Kidney epithelial cell (primary cell): ENCODE measurements at regions not wholly inside any gene's neighbourhood (a gene's known extent, or its start where the extent isn't known, plus 50 kb on each side); places are given as distances from the start of the nearest gene placed in this dataset.

Experiments used
- DNase-seq: peaks from one replicate; pipeline ENCODE4 v3.0.0-alpha.2; 2010; ENCODE audit warnings: low read depth
- H3K27me3 ChIP-seq: 2 replicates; pipeline ENCODE4 v1.6.0; 2011; ENCODE audit warnings: low read length; ENCODE audit not compliant: control insufficient read depth, insufficient read depth
- H3K36me3 ChIP-seq: 2 replicates; pipeline ENCODE4 v1.5.1; 2011; ENCODE audit warnings: low read length; ENCODE audit not compliant: control insufficient read depth, insufficient read depth
- H3K4me3 ChIP-seq: 2 replicates; pipeline ENCODE4 v1.5.1; 2011; ENCODE audit warnings: low read depth, mild to moderate bottlenecking, control low read depth, low read length
- TF ChIP-seq, protein P1 (sequence below): IDR thresholded peaks from 2 replicates; pipeline ENCODE4 v1.5.1; 2011; ENCODE audit warnings: mild to moderate bottlenecking, moderate library complexity, low read length, control low read depth, inconsistent platforms; ENCODE audit not compliant: insufficient read depth, poor library complexity, severe bottlenecking

DNA sequence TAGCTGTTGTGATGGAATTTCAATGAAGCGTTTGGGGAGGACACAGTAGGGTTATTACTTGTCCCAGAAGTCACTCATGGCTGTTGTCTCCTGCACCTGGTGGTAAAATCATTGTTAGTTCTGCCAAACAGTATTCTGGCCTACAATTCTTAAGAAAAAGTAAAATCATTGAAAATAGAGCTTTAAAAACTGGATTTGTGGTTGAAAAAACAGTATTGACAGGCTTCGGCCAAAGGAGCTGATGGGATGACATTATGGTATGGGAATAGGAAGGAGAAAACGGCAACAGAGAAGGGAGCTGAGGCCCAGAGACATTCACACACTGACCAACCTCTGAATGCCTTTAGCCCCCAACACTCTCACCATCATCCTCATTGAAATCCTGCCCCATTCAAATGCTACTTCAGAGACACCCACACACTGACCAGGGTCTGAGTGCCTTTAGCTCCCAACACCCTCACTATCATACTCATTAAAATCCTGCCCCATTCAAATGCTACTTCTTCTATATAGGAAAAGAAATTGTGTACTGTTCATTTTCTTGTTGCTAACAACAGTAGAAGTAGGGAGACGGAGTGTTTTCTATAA, 114.1 kb upstream of the OSR1 start:
- DNase-seq, result no peak
- Histone ChIP-seq H3K36me3 (no peaks in the 10 kb centered on the region), H3K4me3 (no peak overlapping the region), H3K27me3 (no peaks in the 10 kb centered on the region)
- TF ChIP-seq, protein P1, sequence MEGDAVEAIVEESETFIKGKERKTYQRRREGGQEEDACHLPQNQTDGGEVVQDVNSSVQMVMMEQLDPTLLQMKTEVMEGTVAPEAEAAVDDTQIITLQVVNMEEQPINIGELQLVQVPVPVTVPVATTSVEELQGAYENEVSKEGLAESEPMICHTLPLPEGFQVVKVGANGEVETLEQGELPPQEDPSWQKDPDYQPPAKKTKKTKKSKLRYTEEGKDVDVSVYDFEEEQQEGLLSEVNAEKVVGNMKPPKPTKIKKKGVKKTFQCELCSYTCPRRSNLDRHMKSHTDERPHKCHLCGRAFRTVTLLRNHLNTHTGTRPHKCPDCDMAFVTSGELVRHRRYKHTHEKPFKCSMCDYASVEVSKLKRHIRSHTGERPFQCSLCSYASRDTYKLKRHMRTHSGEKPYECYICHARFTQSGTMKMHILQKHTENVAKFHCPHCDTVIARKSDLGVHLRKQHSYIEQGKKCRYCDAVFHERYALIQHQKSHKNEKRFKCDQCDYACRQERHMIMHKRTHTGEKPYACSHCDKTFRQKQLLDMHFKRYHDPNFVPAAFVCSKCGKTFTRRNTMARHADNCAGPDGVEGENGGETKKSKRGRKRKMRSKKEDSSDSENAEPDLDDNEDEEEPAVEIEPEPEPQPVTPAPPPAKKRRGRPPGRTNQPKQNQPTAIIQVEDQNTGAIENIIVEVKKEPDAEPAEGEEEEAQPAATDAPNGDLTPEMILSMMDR, result no peak

DNA sequence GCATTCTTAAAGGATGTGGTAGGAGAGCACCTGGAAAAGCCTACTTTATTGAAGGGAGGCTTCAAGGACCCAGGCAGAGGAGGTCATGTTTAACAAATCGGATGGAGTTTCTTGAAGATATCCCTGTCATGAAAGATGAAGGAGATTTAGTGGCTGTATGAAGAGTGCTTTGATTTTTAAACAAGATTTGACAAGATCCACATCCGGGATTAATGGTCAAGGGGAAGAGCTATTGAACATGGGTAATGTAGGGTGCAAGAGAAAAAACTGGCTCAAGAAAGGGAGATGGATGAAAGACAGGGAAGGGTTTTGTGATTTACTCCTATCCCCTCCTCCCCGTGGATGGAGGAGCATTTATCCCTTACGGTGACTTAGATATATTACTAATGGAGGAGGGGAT, 113.1 kb upstream of the OSR1 start:
- TF ChIP-seq, protein P1, result no peak
- Histone ChIP-seq H3K36me3 (no peaks in the 10 kb centered on the region), H3K4me3 (no peak overlapping the region), H3K27me3 (no peaks in the 10 kb centered on the region)
- DNase-seq, result no peak

DNA sequence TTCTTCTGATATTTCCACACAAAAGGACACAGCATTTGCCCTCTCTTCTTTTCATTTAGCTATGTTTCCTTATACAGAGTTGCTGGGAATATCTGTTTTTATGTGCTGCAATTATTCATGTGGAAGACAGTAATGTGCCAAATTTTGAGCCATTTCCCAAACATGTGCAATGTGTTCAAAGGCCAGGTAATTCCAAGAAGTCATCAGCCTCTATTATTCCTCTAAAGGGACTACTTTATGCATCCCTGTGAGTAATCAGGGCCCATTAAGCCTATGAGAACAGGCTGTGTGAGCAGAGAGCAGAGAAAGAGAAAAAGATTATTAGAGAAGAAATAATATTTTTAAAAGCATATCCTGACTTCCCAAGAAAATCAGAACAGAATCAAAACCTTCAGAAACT, 107.6 kb upstream of the OSR1 start:
- no peaks in the 10 kb centered on the region for H3K27me3 ChIP-seq
- TF ChIP-seq, protein P1, result no peak

DNA sequence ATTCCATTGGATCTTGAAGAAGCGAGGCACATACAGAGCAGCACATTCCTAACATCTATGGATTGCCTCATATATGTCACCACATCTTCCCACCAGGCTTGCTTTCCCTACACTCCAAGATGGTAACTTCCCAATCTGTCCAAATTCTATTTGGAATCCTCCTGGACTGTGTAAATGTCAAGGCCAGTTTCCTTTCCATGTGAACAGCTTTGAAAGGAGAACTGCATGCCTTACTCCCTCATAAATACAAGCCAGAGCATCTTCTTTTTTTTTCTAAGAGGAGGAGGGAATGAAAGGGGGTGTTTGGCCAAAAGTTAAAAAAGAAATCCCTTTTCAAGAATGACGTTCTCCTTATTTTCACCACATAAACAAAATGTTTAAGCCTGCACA, 103.8 kb upstream of the OSR1 start:
- no peak for DNase-seq

More for the DNA sequence above, 107.6 kb upstream of the OSR1 start:
- no peak overlapping the region for H3K4me3 ChIP-seq
- no peak for DNase-seq
- no peaks in the 10 kb centered on the region for H3K36me3 ChIP-seq

DNA sequence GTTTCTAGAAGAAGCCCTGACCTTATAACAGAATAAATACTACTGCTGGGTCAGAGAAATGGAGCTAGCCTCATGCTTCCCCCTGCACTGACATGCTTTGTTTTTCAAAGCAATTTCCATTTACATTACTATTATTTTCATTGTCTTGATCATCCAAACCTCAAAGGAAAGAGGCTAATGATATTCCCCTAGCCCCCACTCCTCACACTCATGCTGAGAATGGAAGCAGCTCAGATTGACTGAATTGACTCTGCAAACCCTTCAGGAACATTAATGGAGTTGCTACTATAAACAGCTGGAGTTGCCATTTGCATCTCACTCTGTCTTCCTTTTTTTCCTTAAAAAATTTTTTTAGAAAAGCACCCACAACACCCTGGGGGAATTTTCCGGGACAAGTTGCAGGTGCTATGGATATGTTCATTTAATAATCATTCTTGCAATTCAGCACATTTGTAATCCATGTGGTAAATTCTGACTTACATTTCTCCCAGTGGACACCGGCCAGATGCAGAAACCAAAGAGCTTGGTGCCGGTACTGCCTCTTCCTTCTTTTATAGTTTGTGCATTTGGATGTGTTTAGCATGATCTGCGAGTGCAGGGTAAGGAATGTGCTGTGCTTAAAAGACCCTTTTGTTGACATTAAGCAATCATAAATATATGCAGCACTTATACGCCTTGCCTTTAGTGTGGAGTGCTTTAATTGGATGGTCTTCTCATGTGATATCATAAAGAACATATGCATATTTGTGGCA, 103.3 kb upstream of the OSR1 start:
- no peaks in the 10 kb centered on the region for H3K36me3 ChIP-seq
- no peaks in the 10 kb centered on the region for H3K27me3 ChIP-seq
- DNase-seq, result no peak
- H3K4me3 ChIP-seq, result no peak overlapping the region
- TF ChIP-seq, protein P1, result no peak

More for the DNA sequence above, 103.8 kb upstream of the OSR1 start:
- no peak overlapping the region for H3K4me3 ChIP-seq
- H3K36me3 ChIP-seq, result no peaks in the 10 kb centered on the region
- no peaks in the 10 kb centered on the region for H3K27me3 ChIP-seq
- TF ChIP-seq, protein P1, result no peak

DNA sequence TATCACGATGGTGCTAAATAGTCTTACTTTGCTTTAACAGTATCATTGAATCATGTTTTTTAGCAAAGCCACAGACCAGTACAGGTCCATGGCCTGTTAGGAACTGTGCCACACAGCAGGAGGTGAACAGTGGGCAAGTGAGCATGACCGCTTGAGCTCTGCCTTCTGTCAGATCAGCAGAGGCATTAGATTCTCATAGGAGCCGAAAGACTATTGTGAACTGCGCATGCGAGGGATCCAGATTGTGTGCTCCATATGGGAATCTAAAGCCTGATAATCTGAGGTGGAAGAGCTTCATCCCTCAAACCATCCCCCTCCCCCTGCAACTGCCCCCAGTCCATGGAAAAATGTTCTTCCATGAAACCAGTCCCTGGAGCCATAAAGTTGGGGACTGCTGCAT, 102.3 kb upstream of the OSR1 start:
- TF ChIP-seq, protein P1, result no peak
- Histone ChIP-seq H3K4me3 (no peak overlapping the region), H3K27me3 (no peaks in the 10 kb centered on the region), H3K36me3 (no peaks in the 10 kb centered on the region)
- DNase-seq, result no peak
